Mesenchymal stem cell (in vitro differentiated cells and primary cell): ENCODE measurements at regions not wholly inside any gene's neighbourhood (a gene's known extent, or its start where the extent isn't known, plus 50 kb on each side); places are given as distances from the start of the nearest gene placed in this dataset.

Experiments
- DNase-seq: peaks from one replicate; pipeline ENCODE4 v3.0.0-alpha.2; 2013
- H2AFZ ChIP-seq: one replicate; pipeline ENCODE4 v1.6.1; 2013; ENCODE audit warnings: low read depth, mild to moderate bottlenecking, control low read depth, inconsistent platforms, low read length, moderate library complexity
- H2AK5ac ChIP-seq: 2 replicates; pipeline ENCODE4 v1.6.1; 2013; ENCODE audit warnings: low read length, moderate library complexity, mild to moderate bottlenecking, inconsistent platforms; ENCODE audit not compliant: severe bottlenecking
- H2BK120ac ChIP-seq: one replicate; pipeline ENCODE4 v1.6.1; 2013; ENCODE audit warnings: low read depth, mild to moderate bottlenecking, inconsistent platforms, low read length, moderate library complexity
- H2BK12ac ChIP-seq, 2 experiments: one replicate each; pipeline ENCODE4 v1.6.1; 2013; ENCODE audit warnings: inconsistent platforms in 2 of 2, low read length in 2 of 2, mild to moderate bottlenecking in 2 of 2, moderate library complexity in 2 of 2, control low read depth in 1 of 2
- H2BK15ac ChIP-seq: one replicate; pipeline ENCODE4 v1.6.1; 2013; ENCODE audit warnings: mild to moderate bottlenecking, low read depth, inconsistent platforms; ENCODE audit not compliant: poor library complexity, severe bottlenecking
- H2BK5ac ChIP-seq: 2 replicates; pipeline ENCODE4 v1.6.1; 2013; ENCODE audit warnings: low read depth, mild to moderate bottlenecking, low read length, control low read depth, inconsistent platforms; ENCODE audit not compliant: poor library complexity, severe bottlenecking
- H3K14ac ChIP-seq, 2 experiments: one replicate each; pipeline ENCODE4 v1.6.1; 2013; ENCODE audit warnings: inconsistent platforms in 2 of 2, low read length in 2 of 2, control low read depth in 1 of 2, mild to moderate bottlenecking in 1 of 2, moderate library complexity in 1 of 2
- H3K18ac ChIP-seq, 2 experiments: one replicate each; pipeline ENCODE4 v1.6.1; 2013; ENCODE audit warnings: inconsistent platforms in 2 of 2, low read length in 2 of 2, control low read depth in 1 of 2, low read depth in 1 of 2, mild to moderate bottlenecking in 1 of 2
- H3K23ac ChIP-seq, 2 experiments: one replicate each; pipeline ENCODE4 v1.6.1; 2013; ENCODE audit warnings: inconsistent platforms in 2 of 2, low read length in 2 of 2, mild to moderate bottlenecking in 2 of 2, moderate library complexity in 2 of 2, control low read depth in 1 of 2
- H3K27ac ChIP-seq: 2 replicates; pipeline ENCODE4 v1.5.1; 2013; ENCODE audit warnings: mild to moderate bottlenecking, moderate library complexity, low read length, control low read depth, inconsistent platforms; ENCODE audit not compliant: poor library complexity, severe bottlenecking
- H3K27me3 ChIP-seq, 2 experiments: 2 replicates each; pipeline versions ENCODE4 v1.6.1 to v1.7.0; 2013; ENCODE audit warnings: low read length in 2 of 2, mild to moderate bottlenecking in 2 of 2, moderate library complexity in 2 of 2, control low read depth in 1 of 2, inconsistent platforms in 1 of 2; ENCODE audit not compliant: control insufficient read depth in 1 of 2, insufficient read depth in 1 of 2
- H3K36me3 ChIP-seq, 2 experiments: 2 replicates each; pipeline versions ENCODE4 v1.6.1 to v1.7.0; 2013; ENCODE audit warnings: low read length in 2 of 2, control low read depth in 1 of 2, inconsistent platforms in 1 of 2, low read depth in 1 of 2, mild to moderate bottlenecking in 1 of 2; ENCODE audit not compliant: insufficient read depth in 2 of 2, control insufficient read depth in 1 of 2
- H3K4ac ChIP-seq, 2 experiments: one replicate each; pipeline ENCODE4 v1.6.1; 2013; ENCODE audit warnings: inconsistent platforms in 2 of 2, low read length in 2 of 2, mild to moderate bottlenecking in 2 of 2, moderate library complexity in 2 of 2, control low read depth in 1 of 2, low read depth in 1 of 2
- H3K4me1 ChIP-seq: 2 replicates; pipeline ENCODE4 v1.6.1; 2013; ENCODE audit warnings: low read depth, low read length, control low read depth; ENCODE audit not compliant: control insufficient read depth, insufficient read depth
- H3K4me2 ChIP-seq: 2 replicates; pipeline ENCODE4 v1.6.1; 2013; ENCODE audit warnings: low read length, mild to moderate bottlenecking, inconsistent platforms; ENCODE audit not compliant: poor library complexity, severe bottlenecking
- H3K4me3 ChIP-seq, 2 experiments: 2 replicates each; pipeline versions ENCODE4 v1.5.1 to v1.7.0; 2013; ENCODE audit warnings: low read length in 2 of 2, mild to moderate bottlenecking in 2 of 2, control low read depth in 1 of 2, low read depth in 1 of 2; ENCODE audit not compliant: insufficient read depth in 1 of 2
- H3K79me1 ChIP-seq: replicated peaks from 2 replicates; pipeline ENCODE4 v1.6.1; 2013; ENCODE audit warnings: mild to moderate bottlenecking, control low read depth, low read length, inconsistent platforms; ENCODE audit not compliant: poor library complexity, severe bottlenecking
- H3K9ac ChIP-seq: 2 replicates; pipeline ENCODE4 v1.7.0; 2013; ENCODE audit warnings: mild to moderate bottlenecking, low read length, moderate library complexity
- H3K9me3 ChIP-seq: 2 replicates; pipeline ENCODE4 v1.7.0; 2013; ENCODE audit warnings: mild to moderate bottlenecking, low read length; ENCODE audit not compliant: control insufficient read depth
- H4K8ac ChIP-seq: one replicate; pipeline ENCODE4 v1.6.1; 2013; ENCODE audit warnings: inconsistent platforms, mild to moderate bottlenecking, low read length, moderate library complexity
- H4K91ac ChIP-seq: one replicate; pipeline ENCODE4 v1.6.1; 2013; ENCODE audit warnings: mild to moderate bottlenecking, low read length, inconsistent platforms
- WGBS: methylation state at CpG from one replicate; pipeline ENCODE4 v1.1.7; 2013; ENCODE audit warnings: mixed read lengths; 5-methylcytosine and 5-hydroxymethylcytosine counted together

DNA sequence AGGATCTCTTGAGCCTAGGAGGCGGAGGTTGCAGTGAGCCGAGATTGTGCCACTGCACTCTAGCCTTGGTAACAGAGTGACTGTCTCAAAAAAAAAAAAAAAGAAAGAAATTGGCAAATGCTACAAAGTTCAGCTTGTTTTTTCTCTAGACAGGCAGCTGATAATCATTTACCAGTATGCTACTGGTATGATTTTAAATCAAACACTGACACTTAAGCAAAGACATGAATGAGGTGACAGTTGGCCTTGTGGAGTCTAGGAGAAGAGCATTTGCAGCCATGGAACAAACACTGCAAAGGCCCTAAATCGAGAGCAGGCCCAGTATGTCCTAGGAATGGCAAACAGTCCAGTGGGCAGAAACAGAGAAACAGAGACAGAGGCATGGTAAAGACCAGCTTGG lies 99.7 kb upstream of the CEP85L start:
- H3K9ac ChIP-seq: no peak overlapping the region
- H2BK5ac ChIP-seq: no peak overlapping the region
- no peak overlapping the region for H3K4me2 ChIP-seq
- no peaks in the 10 kb centered on the region for H3K79me1 ChIP-seq
- H3K4me3 ChIP-seq: no peak overlapping the region
- H2AFZ ChIP-seq: no peak overlapping the region
- H2BK15ac ChIP-seq: no peak overlapping the region
- no peak for DNase-seq
- H3K27ac ChIP-seq: no peak overlapping the region
- WGBS: 96% methylated on average over 3 of the region's 3 CpGs
- H3K36me3 ChIP-seq: no peaks in the 10 kb centered on the region
- H3K18ac ChIP-seq: no peak overlapping the region
- H3K4ac ChIP-seq: no peak overlapping the region
- no peak overlapping the region for H4K91ac ChIP-seq
- H3K23ac ChIP-seq: no peak overlapping the region
- no peaks in the 10 kb centered on the region for H3K27me3 ChIP-seq
- no peak overlapping the region for H2BK12ac ChIP-seq
- no peak overlapping the region for H4K8ac ChIP-seq
- peaks cover 3% of the 10 kb centered on the region for H3K4me1 ChIP-seq
- H3K14ac ChIP-seq: no peak overlapping the region
- H2BK120ac ChIP-seq: no peak overlapping the region
- H3K9me3 ChIP-seq: no peaks in the 10 kb centered on the region
- H2AK5ac ChIP-seq: no peak overlapping the region

DNA sequence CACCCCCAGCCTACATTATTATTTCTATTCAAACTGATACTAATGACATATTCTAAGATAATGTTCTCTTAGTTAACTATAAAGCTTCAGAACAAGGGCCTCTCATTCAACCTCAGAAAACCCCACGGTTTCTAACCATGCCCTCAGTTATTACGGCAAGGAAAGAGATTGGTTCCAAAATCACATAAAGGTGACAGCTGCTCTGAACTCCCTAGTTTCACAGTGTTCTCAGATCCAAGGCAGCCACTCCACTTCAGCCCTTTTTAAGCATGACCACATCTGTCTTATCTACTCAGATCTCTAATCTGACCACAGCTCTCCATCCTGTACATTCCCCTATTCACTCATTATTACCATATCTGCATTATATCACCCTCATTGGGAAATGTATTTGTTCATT lies 98.8 kb upstream of the CEP85L start:
- H3K9ac ChIP-seq: no peak overlapping the region
- H3K4me3 ChIP-seq: no peak overlapping the region
- no peaks in the 10 kb centered on the region for H3K9me3 ChIP-seq
- H3K4me2 ChIP-seq: no peak overlapping the region
- peak; percentile 30 for DNase-seq
- H3K14ac ChIP-seq: no peak overlapping the region
- no peak overlapping the region for H2BK15ac ChIP-seq
- no peak overlapping the region for H2AK5ac ChIP-seq
- 91% methylated on average over 2 of the region's 2 CpGs for WGBS
- H2AFZ ChIP-seq: no peak overlapping the region
- no peak overlapping the region for H3K18ac ChIP-seq
- no peak overlapping the region for H4K91ac ChIP-seq
- H2BK5ac ChIP-seq: no peak overlapping the region
- peaks cover 3% of the 10 kb centered on the region for H3K4me1 ChIP-seq
- H3K36me3 ChIP-seq: no peaks in the 10 kb centered on the region
- H2BK12ac ChIP-seq: no peak overlapping the region
- H3K4ac ChIP-seq: no peak overlapping the region
- H2BK120ac ChIP-seq: no peak overlapping the region
- no peak overlapping the region for H4K8ac ChIP-seq
- no peaks in the 10 kb centered on the region for H3K27me3 ChIP-seq
- H3K23ac ChIP-seq: no peak overlapping the region
- H3K79me1 ChIP-seq: no peaks in the 10 kb centered on the region
- H3K27ac ChIP-seq: no peak overlapping the region

DNA sequence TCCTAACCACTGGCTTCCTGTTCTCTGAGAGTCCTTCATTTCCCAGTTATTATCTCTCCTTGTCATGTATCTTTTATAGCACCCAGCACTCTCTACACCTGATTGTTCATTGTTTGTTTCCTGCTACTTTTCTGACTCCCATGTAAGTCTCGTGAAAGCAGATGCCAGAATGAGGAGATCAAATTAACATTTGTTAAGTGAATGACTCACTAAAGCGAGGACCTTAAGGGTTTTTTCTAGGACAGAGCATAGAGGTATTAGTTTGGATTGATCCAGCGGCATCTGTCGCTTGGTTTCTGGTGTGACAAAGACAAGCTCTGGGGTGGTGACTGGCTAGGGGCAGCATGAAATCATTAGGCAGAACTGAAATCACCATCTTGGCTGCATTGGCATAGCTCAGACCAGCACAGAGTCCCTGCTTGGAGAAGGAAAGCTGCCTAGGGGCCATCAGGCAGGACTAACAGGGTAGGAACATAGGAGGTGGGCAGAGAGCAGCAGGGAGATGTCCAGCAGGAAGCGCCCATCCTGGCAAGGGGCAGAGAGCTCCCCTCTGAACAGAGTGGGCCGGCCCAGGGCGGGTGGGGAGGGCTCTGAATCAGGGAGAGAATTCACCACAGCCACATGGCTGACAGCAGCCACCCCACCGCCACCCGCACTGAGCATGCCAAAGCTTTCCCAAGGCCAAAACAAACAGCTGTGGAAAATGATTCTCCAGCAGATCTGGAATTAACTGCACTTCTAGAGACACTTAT lies 97.1 kb upstream of the CEP85L start:
- H4K91ac ChIP-seq: no peak overlapping the region

DNA sequence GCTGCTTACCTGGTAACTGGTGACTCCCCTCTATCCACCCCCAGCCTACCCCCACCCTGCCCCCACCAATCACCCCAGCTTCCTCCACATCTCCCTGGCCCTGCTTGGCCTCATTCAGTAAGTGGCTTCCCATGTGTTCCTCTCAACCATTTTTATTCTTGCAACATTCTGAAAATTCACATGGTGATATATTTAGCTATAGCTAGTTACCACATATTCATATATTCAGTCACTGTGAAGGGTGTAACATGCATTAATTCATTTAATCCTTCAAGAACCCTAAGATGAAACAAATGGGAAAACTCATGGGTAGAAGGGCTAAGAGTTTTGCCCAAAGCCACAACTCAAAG lies 95.4 kb upstream of the CEP85L start:
- H2AK5ac ChIP-seq: no peak overlapping the region
- H4K8ac ChIP-seq: no peak overlapping the region
- H2BK5ac ChIP-seq: no peak overlapping the region
- H3K14ac ChIP-seq: no peak overlapping the region
- H3K4ac ChIP-seq: no peak overlapping the region
- H3K27ac ChIP-seq: no peak overlapping the region
- no peaks in the 10 kb centered on the region for H3K36me3 ChIP-seq
- no peak overlapping the region for H3K9ac ChIP-seq
- no peaks in the 10 kb centered on the region for H3K9me3 ChIP-seq
- no peak overlapping the region for H3K4me2 ChIP-seq
- H3K18ac ChIP-seq: no peak overlapping the region
- no peak overlapping the region for H2BK12ac ChIP-seq
- peaks cover 3% of the 10 kb centered on the region for H3K4me1 ChIP-seq
- no peak overlapping the region for H3K4me3 ChIP-seq
- no peak overlapping the region for H2BK15ac ChIP-seq
- no peak overlapping the region for H2BK120ac ChIP-seq
- DNase-seq: no peak
- no peak overlapping the region for H3K23ac ChIP-seq
- no peaks in the 10 kb centered on the region for H3K79me1 ChIP-seq
- no peak overlapping the region for H4K91ac ChIP-seq
- H3K27me3 ChIP-seq: no peaks in the 10 kb centered on the region
- H2AFZ ChIP-seq: no peak overlapping the region

More for the DNA sequence above, 97.1 kb upstream of the CEP85L start:
- Histone ChIP-seq H3K36me3 (no peaks in the 10 kb centered on the region), H3K9ac (peak overlapping the region; percentile 46), H3K14ac (peak overlapping the region in 1 of 2 experiments; percentile 75), H3K4me1 (peaks cover 3% of the 10 kb centered on the region), H3K4me3 (peak overlapping the region in 1 of 2 experiments; percentile 49), H3K9me3 (no peaks in the 10 kb centered on the region), H3K18ac (peak overlapping the region in 1 of 2 experiments; percentile 51), H3K27ac (no peak overlapping the region), H2AFZ (peak overlapping the region; percentile 61), H3K4ac (no peak overlapping the region), H2BK12ac (peak overlapping the region in 1 of 2 experiments; percentile 38), H3K79me1 (no peaks in the 10 kb centered on the region), H2AK5ac (no peak overlapping the region), H4K8ac (peak overlapping the region; percentile 30), H2BK5ac (no peak overlapping the region), H2BK15ac (no peak overlapping the region), H3K23ac (no peak overlapping the region), H2BK120ac (no peak overlapping the region), H3K27me3 (no peaks in the 10 kb centered on the region), H3K4me2 (no peak overlapping the region)
- peak; percentile 11 for DNase-seq
- WGBS: 41% methylated on average over 9 of the region's 9 CpGs
